ENCODE measurements at regions not wholly inside any gene's neighbourhood (a gene's known extent, or its start where the extent isn't known, plus 50 kb on each side); places are given as distances from the start of the nearest gene placed in this dataset.

GRCh38 chr3:40739971-40740370 lies 215.2 kb downstream of the ZNF621 start:
- Histone ChIP-seq H3K4ac (ENCODE audit: low read depth, low read length) (no peak overlapping the region), H3K56ac (ENCODE audit: insufficient read length, low read depth, low read length) (no peak overlapping the region), H2BK20ac (ENCODE audit: low read depth, low read length, poor library complexity, severe bottlenecking) (no peak overlapping the region), H3K23ac (ENCODE audit: insufficient read length, low read depth, low read length) (no peak overlapping the region), H3K18ac (ENCODE audit: insufficient read length, low read depth, low read length) (no peak overlapping the region), H3K4me2 (ENCODE audit: insufficient read depth, insufficient read length, low read length) (no peak overlapping the region), H2BK12ac (ENCODE audit: insufficient read length, low read depth, low read length) (no peak overlapping the region), H2BK5ac (ENCODE audit: insufficient read length, low read length) (no peak overlapping the region), H4K91ac (ENCODE audit: insufficient read length, low read depth, low read length) (no peak overlapping the region), H3K79me2 (ENCODE audit: insufficient read depth, low read length) (no peaks in the 10 kb centered on the region), H4K5ac (ENCODE audit: insufficient read length, low read depth, low read length) (no peak overlapping the region), H3K23me2 (ENCODE audit: insufficient read length, low read depth, low read length, poor library complexity, severe bottlenecking) (no peaks in the 10 kb centered on the region), H3K4me1 (ENCODE audit: insufficient read depth, low read length) (no peaks in the 10 kb centered on the region), H3K14ac (ENCODE audit: insufficient read depth, low read length) (no peak overlapping the region), H3K79me1 (ENCODE audit: insufficient read depth, low read depth, low read length, poor library complexity, severe bottlenecking) (no peaks in the 10 kb centered on the region), H3K9ac (ENCODE audit: extremely low read depth, insufficient read length, low read length) (no peak overlapping the region), H3K9me3 (ENCODE audit: control insufficient read depth, low read depth, low read length) (no peaks in the 10 kb centered on the region), H3K27ac (ENCODE audit: insufficient read length, low read depth, low read length) (no peak overlapping the region), H2BK120ac (ENCODE audit: low read depth, low read length, poor library complexity, severe bottlenecking) (no peak overlapping the region), H4K20me1 (ENCODE audit: control insufficient read depth, insufficient read depth, insufficient read length) (no peaks in the 10 kb centered on the region), H3K27me3 (ENCODE audit: insufficient read depth, low read length) (no peaks in the 10 kb centered on the region), H2BK15ac (ENCODE audit: low read depth, low read length) (no peak overlapping the region), H2AK5ac (ENCODE audit: insufficient read length, low read length) (no peak overlapping the region), H4K8ac (replicated peaks; ENCODE audit: insufficient read length, low read depth, low read length) (no peak overlapping the region), H2AFZ (ENCODE audit: low read length) (no peak overlapping the region), H3T11ph (ENCODE audit: low read length) (no peak overlapping the region)
- H3K27ac Mint-ChIP-seq: no peak overlapping the region
- no peaks in the 10 kb centered on the region for H3K36me3 Mint-ChIP-seq (ENCODE audit: insufficient read depth in 1 of 3, low read depth in 3 of 3)
- H3K27me3 Mint-ChIP-seq (ENCODE audit: low read depth): no peaks in the 10 kb centered on the region; the same call in 1 of the 2 replicates
- no peak for TF ChIP-seq CTCF (conservative IDR thresholded peaks at IDR 0.05)
- H3K4me3 Mint-ChIP-seq: no peak overlapping the region
- no CpG with 5 or more reads among the region's 1 CpG for WGBS (ENCODE audit: extremely low coverage, insufficient read length, low lambda C conversion rate)
- peaks cover 22% of the 10 kb centered on the region in 2 experiments for H3K4me1 Mint-ChIP-seq
- DNase-seq: no peak
- H3K9me3 Mint-ChIP-seq: no peaks in the 10 kb centered on the region

All from H9 (cell line).